ENCODE measurements at regions not wholly inside any gene's neighbourhood (a gene's known extent, or its start where the extent isn't known, plus 50 kb on each side); places are given as distances from the start of the nearest gene placed in this dataset.
"Not testable (repeated sequence)": the region's sequence is repeated elsewhere in the genome, so short reads cannot be mapped to it uniquely, and the experiment has no call there.

- no peak for DNase-seq (ENCODE audit: low read depth)
Measured at GRCh38 chr11:100581318-100581717, 105.8 kb upstream of the ARHGAP42 start.

DNA sequence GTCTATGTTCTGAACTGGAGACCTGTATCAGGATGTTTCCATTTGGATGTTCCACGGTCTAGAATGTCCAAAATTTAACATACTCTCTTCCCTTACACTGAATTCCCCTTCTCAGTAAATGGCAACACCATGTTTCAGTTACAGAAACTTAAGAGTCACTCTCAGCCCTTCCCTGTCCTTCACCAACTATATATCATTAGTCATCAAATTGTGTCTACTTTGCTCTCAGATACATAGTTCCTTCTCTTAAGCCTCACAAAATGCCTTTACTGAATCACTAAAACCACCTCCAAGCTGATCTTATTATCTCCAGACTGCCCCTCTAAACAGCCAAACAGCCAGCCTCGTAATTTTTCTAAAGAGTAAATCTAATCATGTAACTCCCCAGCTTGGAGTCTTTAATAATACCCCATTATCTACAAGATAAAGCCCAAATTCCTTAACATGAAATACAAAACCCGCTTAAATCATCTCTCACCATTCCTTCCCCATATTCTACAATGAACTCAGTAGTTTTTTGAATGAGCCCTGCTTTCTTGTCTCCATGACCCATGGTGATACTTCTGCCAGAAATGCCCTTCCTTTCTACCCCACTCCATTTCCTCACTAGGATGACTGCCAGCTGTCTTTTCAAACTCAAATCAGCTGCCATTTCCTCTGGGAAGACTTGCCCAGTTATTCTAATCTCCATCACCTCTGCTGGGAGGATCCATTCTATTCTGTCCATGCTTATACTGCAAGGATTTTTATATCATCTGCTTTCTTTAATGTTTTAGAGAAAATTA, 102.7 kb upstream of the ARHGAP42 start:
- peak; percentile 25 for DNase-seq (ENCODE audit: low read depth)

DNA sequence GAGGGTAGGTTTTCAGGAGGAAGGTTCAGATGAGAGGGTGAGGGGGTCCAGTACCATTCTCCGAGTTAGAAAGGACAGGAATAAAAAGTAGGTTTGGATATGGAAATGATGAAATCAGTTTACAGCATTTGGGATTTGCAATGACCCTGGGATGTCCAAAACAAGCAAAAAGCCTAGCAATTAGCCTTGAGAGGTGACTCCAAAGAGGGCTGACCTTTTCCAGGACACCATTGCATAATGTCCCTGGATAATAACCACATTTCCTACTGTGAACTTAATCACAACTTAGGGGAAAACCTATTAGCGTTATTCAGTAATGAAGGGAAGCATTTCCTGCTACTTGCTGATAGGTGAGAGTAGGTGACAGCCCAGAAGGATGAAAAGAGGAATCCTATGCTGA, 101.4 kb upstream of the ARHGAP42 start:
- DNase-seq (ENCODE audit: low read depth), result no peak

GRCh38 chr11:100586361-100587101, 100.6 kb upstream of the ARHGAP42 start:
- no peak for DNase-seq (ENCODE audit: low read depth)

- DNase-seq (ENCODE audit: low read depth), result peak; percentile 34
Measured at GRCh38 chr11:100592619-100593260, 94.3 kb upstream of the ARHGAP42 start.

DNA sequence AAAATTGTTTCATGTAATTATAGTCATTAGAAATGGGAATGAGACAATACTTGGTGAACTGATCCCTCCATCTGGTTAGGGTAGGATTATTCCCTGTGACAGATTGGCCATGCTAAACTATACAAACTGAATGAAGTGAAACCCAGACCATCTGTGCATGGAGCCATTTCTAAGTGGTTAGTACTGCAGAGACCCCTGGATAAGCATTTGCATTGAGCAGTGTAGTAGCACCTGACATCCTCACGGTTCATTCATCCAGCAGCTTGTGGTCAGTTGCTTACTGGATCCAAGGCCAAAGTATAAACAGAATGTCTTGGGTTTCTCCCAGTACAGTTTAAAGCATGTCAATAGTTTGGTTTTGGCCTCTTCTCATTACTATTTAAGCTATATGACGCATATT, 93.8 kb upstream of the ARHGAP42 start:
- peak; percentile 41 for DNase-seq (ENCODE audit: low read depth)

- no peak for DNase-seq (ENCODE audit: low read depth)
Measured at GRCh38 chr11:100594320-100594719, 92.8 kb upstream of the ARHGAP42 start.

DNA sequence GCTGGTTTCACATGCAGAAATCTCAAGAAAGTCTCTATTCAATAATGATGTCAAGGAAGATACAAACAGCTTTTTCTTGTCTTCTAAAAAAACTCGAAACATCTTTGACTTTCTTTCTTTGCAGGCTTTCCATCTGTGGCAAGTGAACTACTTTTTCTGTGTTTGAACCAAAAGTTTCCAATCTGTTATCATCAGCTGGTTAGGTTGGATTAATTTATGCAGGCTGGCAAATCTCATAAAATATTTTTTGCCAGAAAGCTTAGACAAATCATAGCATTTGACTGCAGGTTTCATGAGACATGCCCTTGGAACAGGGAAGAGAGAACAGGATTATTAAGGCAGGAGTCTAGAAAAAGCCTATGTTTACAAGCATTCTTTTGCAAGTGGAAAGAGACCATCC, 86.1 kb upstream of the ARHGAP42 start:
- DNase-seq (ENCODE audit: low read depth), result no peak

GRCh38 chr11:100602716-100603115, 84.4 kb upstream of the ARHGAP42 start:
- DNase-seq (ENCODE audit: low read depth), result no peak

DNA sequence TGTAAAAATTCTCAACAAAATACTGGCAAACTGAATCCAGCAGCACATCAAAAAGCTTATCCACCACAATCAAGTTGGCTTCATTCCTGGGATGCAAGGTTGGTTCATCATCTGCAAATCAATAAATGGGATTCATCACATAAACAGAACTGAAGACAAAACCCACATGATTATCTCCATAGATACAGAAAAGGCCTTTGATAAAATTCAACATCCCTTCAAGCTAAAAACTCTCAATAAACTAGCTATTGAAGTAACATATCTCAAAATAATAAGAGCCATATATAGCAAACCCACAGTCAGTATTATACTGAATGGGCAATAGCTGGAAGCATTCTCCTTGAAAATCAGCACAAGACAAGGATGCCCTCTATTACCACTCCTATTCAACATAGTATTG, 79.3 kb upstream of the ARHGAP42 start:
- DNase-seq (ENCODE audit: low read depth), result not testable (repeated sequence)

- peak; percentile 46 for DNase-seq (ENCODE audit: low read depth)
Measured at GRCh38 chr11:100612766-100613165, 74.3 kb upstream of the ARHGAP42 start.

DNA sequence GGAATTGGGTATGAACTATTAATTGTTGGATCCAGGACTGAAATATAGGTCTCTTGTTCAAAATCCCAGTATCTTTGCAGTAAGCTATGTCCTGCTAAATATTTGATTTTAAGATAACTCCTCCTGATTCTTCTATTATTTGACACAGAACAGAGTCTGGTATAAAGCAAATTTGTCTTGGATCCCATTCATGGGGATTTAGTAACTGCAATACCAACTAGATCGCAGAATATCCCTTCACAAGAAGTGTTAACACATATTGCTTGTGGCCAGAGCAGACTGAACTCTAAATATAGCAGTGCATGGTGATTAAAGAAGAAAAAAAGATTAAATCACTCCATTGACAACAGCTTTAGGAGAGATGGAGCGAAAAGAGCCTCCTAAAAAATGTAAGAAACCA, 68.2 kb upstream of the ARHGAP42 start:
- DNase-seq (ENCODE audit: low read depth), result no peak

- DNase-seq (ENCODE audit: low read depth), result peak; percentile 50
Measured at GRCh38 chr11:100619484-100619883, 67.6 kb upstream of the ARHGAP42 start.

GRCh38 chr11:100622404-100622803, 64.7 kb upstream of the ARHGAP42 start:
- DNase-seq (ENCODE audit: low read depth), result no peak

DNA sequence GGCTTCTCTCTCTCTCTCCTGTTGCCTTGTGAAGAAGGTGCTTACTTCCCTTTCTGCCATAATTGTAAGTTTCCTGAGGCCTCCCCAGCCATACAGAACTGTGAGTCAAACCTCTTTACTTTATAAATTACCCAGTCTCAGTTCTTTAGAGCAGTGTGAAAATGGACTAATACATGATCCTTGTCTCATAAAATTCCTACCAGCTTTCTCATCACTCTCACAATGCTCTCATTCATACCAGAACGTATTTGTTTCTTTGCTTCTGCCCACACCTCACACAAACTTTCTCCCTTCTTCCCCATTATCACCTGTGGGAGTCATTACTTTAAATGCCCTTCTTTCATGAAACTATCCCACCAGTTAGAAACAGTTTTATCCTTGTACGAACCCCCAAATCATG, 62.7 kb upstream of the ARHGAP42 start:
- peak; percentile 43 for DNase-seq (ENCODE audit: low read depth)

GRCh38 chr11:100625041-100625440, 62.0 kb upstream of the ARHGAP42 start:
- DNase-seq (ENCODE audit: low read depth), result peak; percentile 52

GRCh38 chr11:100629671-100630070, 57.4 kb upstream of the ARHGAP42 start:
- peak; percentile 59 for DNase-seq (ENCODE audit: low read depth)

- no peak for DNase-seq (ENCODE audit: low read depth)
Measured at GRCh38 chr11:100630898-100631297, 56.2 kb upstream of the ARHGAP42 start.

DNA sequence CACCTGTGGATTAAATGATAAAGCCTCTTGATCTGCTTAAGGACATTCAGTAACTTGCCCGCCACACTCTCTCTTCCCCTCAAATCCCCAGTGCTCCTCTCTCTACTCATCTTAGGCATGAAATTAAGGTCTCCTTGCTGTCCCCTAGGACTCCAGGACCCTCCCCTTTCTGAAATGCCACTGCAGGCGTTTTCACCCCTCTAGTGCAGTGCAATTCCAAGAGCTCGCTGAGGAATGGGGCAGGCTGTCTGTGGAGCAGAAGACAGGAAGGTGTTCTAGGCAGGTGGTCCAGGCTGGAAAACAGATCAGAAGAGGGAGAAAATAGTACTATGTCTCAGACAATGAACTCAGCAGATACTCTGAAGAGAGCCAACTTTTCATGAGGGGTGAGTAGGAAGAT, 55.8 kb upstream of the ARHGAP42 start:
- no peak for DNase-seq (ENCODE audit: low read depth)

GRCh38 chr11:100632941-100633452, 54.1 kb upstream of the ARHGAP42 start:
- peak; percentile 44 for DNase-seq (ENCODE audit: low read depth)

- no peak for DNase-seq (ENCODE audit: low read depth)
Measured at GRCh38 chr11:100635194-100635593, 51.9 kb upstream of the ARHGAP42 start.

GRCh38 chr11:100636536-100636935, 50.6 kb upstream of the ARHGAP42 start:
- DNase-seq (ENCODE audit: low read depth), result no peak
